K562 (cell line): ENCODE measurements at regions not wholly inside any gene's neighbourhood (a gene's known extent, or its start where the extent isn't known, plus 50 kb on each side); places are given as distances from the start of the nearest gene placed in this dataset.

Source experiments
- BRF2 ChIP-seq: IDR thresholded peaks from 3 replicates; pipeline ENCODE4 v1.6.1; 2011; ENCODE audit warnings: borderline replicate concordance, mild to moderate bottlenecking; ENCODE audit not compliant: insufficient read length, insufficient read depth
- CCNT2 ChIP-seq: IDR thresholded peaks from 2 replicates; pipeline ENCODE4 v1.6.1; 2011; ENCODE audit warnings: borderline replicate concordance, low read depth, mild to moderate bottlenecking, moderate library complexity, mixed read lengths, low read length; ENCODE audit not compliant: insufficient read length; ENCODE audit errors: extremely low read depth
- PRDM10 ChIP-seq: fragments of 450-650 bp; IDR thresholded peaks from 2 replicates; pipeline ENCODE4 v1.6.1; 2018; ENCODE audit not compliant: partially characterized antibody
- SMARCC2 ChIP-seq: fragments of 450-650 bp; IDR thresholded peaks from 2 replicates; pipeline ENCODE4 v1.6.1; 2017; ENCODE audit warnings: antibody characterized with exemption, moderate library complexity, mild to moderate bottlenecking, low read depth
- ZNF263 ChIP-seq: sonication (generic); formaldehyde crosslinking; IDR thresholded peaks from 2 replicates; pipeline ENCODE4 v1.8.0; 2022; ENCODE audit warnings: mild to moderate bottlenecking, missing genetic modification reagents, borderline replicate concordance
- ZNF583 ChIP-seq: fragments of 250-450 bp; sonication (Bioruptor Pico); IDR thresholded peaks from 2 replicates; pipeline ENCODE4 v1.4.0; 2020
- TF ChIP-seq, protein P1 (sequence below): fragments of 200-600 bp; sonication (generic); IDR thresholded peaks from one replicate; pipeline ENCODE4 v1.6.1; 2012; ENCODE audit warnings: mild to moderate bottlenecking, low read depth, low read length, inconsistent platforms
- TF ChIP-seq, protein P2 (sequence below), 2 experiments: fragments of 450-650 bp in 1 of 2; sonication (generic) in 1 of 2; formaldehyde crosslinking; conservative IDR thresholded peaks; 2 replicates each; pipeline versions ENCODE4 v1.4.0 to v1.8.1; 2020 to 2022; ENCODE audit warnings: mild to moderate bottlenecking in 1 of 2, missing genetic modification reagents in 1 of 2
- TF ChIP-seq, protein P3 (sequence below): sonication (generic); IDR thresholded peaks from 2 replicates; pipeline ENCODE4 v1.6.1; 2016

DNA sequence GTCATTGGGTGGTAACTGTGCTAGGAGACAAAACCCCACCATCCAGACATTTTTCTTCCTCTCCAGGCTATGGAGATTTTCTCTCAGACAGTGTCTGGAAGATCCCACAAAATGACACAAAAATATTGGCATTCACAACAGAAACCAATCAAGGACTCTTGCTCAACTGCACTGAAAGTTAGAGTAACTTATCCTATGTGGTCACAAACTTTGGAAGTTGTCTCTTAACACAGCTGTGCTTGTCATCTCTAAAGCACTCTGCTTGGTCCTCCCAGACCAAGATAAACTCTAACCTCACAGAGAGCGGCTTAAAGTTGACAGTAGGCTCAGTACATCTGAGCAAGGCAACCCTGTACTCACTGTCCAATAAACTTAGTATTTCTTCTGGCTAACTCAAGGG lies 74.9 kb downstream of the AKR1C4 start (continued):
- TF ChIP-seq PRDM10 = no peak
- no peak for TF ChIP-seq CCNT2
- TF ChIP-seq ZNF583 (CRISPR knock-in tag) = no peak
- no peak for TF ChIP-seq SMARCC2
- TF ChIP-seq BRF2 = no peak
- no peak for TF ChIP-seq ZNF263 (CRISPR knock-in tag)
- TF ChIP-seq, protein P1, sequence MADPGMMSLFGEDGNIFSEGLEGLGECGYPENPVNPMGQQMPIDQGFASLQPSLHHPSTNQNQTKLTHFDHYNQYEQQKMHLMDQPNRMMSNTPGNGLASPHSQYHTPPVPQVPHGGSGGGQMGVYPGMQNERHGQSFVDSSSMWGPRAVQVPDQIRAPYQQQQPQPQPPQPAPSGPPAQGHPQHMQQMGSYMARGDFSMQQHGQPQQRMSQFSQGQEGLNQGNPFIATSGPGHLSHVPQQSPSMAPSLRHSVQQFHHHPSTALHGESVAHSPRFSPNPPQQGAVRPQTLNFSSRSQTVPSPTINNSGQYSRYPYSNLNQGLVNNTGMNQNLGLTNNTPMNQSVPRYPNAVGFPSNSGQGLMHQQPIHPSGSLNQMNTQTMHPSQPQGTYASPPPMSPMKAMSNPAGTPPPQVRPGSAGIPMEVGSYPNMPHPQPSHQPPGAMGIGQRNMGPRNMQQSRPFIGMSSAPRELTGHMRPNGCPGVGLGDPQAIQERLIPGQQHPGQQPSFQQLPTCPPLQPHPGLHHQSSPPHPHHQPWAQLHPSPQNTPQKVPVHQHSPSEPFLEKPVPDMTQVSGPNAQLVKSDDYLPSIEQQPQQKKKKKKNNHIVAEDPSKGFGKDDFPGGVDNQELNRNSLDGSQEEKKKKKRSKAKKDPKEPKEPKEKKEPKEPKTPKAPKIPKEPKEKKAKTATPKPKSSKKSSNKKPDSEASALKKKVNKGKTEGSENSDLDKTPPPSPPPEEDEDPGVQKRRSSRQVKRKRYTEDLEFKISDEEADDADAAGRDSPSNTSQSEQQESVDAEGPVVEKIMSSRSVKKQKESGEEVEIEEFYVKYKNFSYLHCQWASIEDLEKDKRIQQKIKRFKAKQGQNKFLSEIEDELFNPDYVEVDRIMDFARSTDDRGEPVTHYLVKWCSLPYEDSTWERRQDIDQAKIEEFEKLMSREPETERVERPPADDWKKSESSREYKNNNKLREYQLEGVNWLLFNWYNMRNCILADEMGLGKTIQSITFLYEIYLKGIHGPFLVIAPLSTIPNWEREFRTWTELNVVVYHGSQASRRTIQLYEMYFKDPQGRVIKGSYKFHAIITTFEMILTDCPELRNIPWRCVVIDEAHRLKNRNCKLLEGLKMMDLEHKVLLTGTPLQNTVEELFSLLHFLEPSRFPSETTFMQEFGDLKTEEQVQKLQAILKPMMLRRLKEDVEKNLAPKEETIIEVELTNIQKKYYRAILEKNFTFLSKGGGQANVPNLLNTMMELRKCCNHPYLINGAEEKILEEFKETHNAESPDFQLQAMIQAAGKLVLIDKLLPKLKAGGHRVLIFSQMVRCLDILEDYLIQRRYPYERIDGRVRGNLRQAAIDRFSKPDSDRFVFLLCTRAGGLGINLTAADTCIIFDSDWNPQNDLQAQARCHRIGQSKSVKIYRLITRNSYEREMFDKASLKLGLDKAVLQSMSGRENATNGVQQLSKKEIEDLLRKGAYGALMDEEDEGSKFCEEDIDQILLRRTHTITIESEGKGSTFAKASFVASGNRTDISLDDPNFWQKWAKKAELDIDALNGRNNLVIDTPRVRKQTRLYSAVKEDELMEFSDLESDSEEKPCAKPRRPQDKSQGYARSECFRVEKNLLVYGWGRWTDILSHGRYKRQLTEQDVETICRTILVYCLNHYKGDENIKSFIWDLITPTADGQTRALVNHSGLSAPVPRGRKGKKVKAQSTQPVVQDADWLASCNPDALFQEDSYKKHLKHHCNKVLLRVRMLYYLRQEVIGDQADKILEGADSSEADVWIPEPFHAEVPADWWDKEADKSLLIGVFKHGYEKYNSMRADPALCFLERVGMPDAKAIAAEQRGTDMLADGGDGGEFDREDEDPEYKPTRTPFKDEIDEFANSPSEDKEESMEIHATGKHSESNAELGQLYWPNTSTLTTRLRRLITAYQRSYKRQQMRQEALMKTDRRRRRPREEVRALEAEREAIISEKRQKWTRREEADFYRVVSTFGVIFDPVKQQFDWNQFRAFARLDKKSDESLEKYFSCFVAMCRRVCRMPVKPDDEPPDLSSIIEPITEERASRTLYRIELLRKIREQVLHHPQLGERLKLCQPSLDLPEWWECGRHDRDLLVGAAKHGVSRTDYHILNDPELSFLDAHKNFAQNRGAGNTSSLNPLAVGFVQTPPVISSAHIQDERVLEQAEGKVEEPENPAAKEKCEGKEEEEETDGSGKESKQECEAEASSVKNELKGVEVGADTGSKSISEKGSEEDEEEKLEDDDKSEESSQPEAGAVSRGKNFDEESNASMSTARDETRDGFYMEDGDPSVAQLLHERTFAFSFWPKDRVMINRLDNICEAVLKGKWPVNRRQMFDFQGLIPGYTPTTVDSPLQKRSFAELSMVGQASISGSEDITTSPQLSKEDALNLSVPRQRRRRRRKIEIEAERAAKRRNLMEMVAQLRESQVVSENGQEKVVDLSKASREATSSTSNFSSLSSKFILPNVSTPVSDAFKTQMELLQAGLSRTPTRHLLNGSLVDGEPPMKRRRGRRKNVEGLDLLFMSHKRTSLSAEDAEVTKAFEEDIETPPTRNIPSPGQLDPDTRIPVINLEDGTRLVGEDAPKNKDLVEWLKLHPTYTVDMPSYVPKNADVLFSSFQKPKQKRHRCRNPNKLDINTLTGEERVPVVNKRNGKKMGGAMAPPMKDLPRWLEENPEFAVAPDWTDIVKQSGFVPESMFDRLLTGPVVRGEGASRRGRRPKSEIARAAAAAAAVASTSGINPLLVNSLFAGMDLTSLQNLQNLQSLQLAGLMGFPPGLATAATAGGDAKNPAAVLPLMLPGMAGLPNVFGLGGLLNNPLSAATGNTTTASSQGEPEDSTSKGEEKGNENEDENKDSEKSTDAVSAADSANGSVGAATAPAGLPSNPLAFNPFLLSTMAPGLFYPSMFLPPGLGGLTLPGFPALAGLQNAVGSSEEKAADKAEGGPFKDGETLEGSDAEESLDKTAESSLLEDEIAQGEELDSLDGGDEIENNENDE = no peak
- TF ChIP-seq, protein P2, sequence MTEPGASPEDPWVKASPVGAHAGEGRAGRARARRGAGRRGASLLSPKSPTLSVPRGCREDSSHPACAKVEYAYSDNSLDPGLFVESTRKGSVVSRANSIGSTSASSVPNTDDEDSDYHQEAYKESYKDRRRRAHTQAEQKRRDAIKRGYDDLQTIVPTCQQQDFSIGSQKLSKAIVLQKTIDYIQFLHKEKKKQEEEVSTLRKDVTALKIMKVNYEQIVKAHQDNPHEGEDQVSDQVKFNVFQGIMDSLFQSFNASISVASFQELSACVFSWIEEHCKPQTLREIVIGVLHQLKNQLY (CRISPR knock-in tag; conservative IDR thresholded peaks at IDR 0.05) = no peak
- TF ChIP-seq, protein P3, sequence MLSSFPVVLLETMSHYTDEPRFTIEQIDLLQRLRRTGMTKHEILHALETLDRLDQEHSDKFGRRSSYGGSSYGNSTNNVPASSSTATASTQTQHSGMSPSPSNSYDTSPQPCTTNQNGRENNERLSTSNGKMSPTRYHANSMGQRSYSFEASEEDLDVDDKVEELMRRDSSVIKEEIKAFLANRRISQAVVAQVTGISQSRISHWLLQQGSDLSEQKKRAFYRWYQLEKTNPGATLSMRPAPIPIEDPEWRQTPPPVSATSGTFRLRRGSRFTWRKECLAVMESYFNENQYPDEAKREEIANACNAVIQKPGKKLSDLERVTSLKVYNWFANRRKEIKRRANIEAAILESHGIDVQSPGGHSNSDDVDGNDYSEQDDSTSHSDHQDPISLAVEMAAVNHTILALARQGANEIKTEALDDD = no peak
